ENCODE measurements at regions not wholly inside any gene's neighbourhood (a gene's known extent, or its start where the extent isn't known, plus 50 kb on each side); places are given as distances from the start of the nearest gene placed in this dataset.

- H3K4me3 Mint-ChIP-seq = no peak overlapping the region
- no peak for DNase-seq
- no peaks in the 10 kb centered on the region for H3K9me3 Mint-ChIP-seq (ENCODE audit: low read depth)
- CTCF ChIA-PET = interaction anchor here (0.9 kb wide), 1 partner anchor 36 kb away, joined by 3 read pairs; no protein-coding TSS in a partner anchor
- no peak for ATAC-seq
- no peaks in the 10 kb centered on the region for H3K36me3 Mint-ChIP-seq
- peaks cover 38% of the 10 kb centered on the region for H3K27me3 Mint-ChIP-seq
- H3K4me1 Mint-ChIP-seq = no peaks in the 10 kb centered on the region
- H3K27ac Mint-ChIP-seq = no peak overlapping the region
Measured at GRCh38 chr11:46203746-46204145, 73.7 kb upstream of the CREB3L1 start.

DNA sequence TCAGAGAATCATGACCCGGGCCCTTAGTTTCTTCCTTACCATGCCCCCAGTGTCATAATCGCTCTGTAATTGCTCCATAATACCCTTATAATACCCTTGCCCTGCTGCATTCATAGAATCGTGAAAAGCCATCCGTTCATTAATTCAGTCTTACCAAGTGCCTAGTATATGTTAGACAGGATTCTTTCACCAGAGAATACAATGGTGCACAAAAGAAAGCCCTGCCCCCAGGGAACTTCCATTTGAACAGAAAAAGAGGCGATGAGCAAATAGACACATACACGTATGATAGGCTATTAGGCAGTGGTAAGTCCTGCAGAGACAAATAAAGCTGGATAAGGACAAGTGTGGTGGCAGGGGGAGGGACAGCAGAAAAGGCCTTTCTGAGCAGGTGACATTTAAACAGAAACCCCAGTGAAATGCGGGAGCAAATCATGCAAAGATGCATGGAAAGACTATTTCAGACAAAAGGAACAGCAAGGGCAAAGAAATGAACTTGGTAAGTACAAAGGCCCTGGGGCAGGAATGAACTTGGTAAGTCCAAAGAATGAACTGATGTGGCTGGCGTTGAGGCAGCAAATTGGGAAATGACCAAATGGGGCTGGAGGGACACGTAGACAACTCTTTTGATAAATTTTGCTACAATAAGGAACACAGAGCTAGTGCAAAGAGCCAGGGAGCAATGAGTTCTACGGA, 74.6 kb upstream of the CREB3L1 start:
- no peak overlapping the region for H3K27ac Mint-ChIP-seq
- H3K9me3 Mint-ChIP-seq (ENCODE audit: low read depth) = no peaks in the 10 kb centered on the region
- CTCF ChIA-PET = interaction anchor here (0.9 kb wide), 1 partner anchor 37 kb away, joined by 3 read pairs; no protein-coding TSS in a partner anchor
- H3K4me1 Mint-ChIP-seq = no peaks in the 10 kb centered on the region
- no peaks in the 10 kb centered on the region for H3K36me3 Mint-ChIP-seq
- no peak for DNase-seq
- peaks cover 45% of the 10 kb centered on the region for H3K27me3 Mint-ChIP-seq
- no peak for ATAC-seq
- no peak overlapping the region for H3K4me3 Mint-ChIP-seq

GRCh38 chr11:46202149-46202548, 75.3 kb upstream of the CREB3L1 start:
- peaks cover 45% of the 10 kb centered on the region for H3K27me3 Mint-ChIP-seq
- no peak for ATAC-seq

GRCh38 chr11:46200537-46201281, 76.8 kb upstream of the CREB3L1 start:
- H3K27ac Mint-ChIP-seq = no peak overlapping the region
- ATAC-seq (no peak), DNase-seq (no peak)
- H3K4me1 Mint-ChIP-seq = no peaks in the 10 kb centered on the region
- no peaks in the 10 kb centered on the region for H3K9me3 Mint-ChIP-seq (ENCODE audit: low read depth)
- H3K4me3 Mint-ChIP-seq = no peak overlapping the region
- no peaks in the 10 kb centered on the region for H3K36me3 Mint-ChIP-seq
- H3K27me3 Mint-ChIP-seq = peaks cover 54% of the 10 kb centered on the region
- CTCF ChIA-PET = no interaction called here

More at GRCh38 chr11:46202149-46202548, 75.3 kb upstream of the CREB3L1 start:
- H3K36me3 Mint-ChIP-seq = no peaks in the 10 kb centered on the region
- H3K9me3 Mint-ChIP-seq (ENCODE audit: low read depth) = no peaks in the 10 kb centered on the region
- no peaks in the 10 kb centered on the region for H3K4me1 Mint-ChIP-seq
- CTCF ChIA-PET = no interaction called here
- H3K4me3 Mint-ChIP-seq = no peak overlapping the region
- no peak overlapping the region for H3K27ac Mint-ChIP-seq
- DNase-seq = no peak

GRCh38 chr11:46198245-46199240, 77.3 kb upstream of the PHF21A start:
- Mint-ChIP-seq H3K9me3 (ENCODE audit: low read depth) (no peaks in the 10 kb centered on the region), H3K36me3 (no peaks in the 10 kb centered on the region), H3K4me3 (no peak overlapping the region), H3K27ac (no peak overlapping the region), H3K27me3 (peaks cover 42% of the 10 kb centered on the region), H3K4me1 (no peaks in the 10 kb centered on the region)
- CTCF ChIA-PET = interaction anchor here (1.1 kb wide), 1 partner anchor 41 kb away, joined by 3 read pairs; no protein-coding TSS in a partner anchor
- ATAC-seq (no peak), DNase-seq (no peak)

- Mint-ChIP-seq H3K9me3 (ENCODE audit: low read depth) (no peaks in the 10 kb centered on the region), H3K4me3 (no peak overlapping the region), H3K36me3 (no peaks in the 10 kb centered on the region), H3K27me3 (peaks cover 36% of the 10 kb centered on the region), H3K27ac (no peak overlapping the region), H3K4me1 (no peaks in the 10 kb centered on the region)
- DNase-seq = no peak
- CTCF ChIA-PET = no interaction called here
- ATAC-seq = no peak
Measured at GRCh38 chr11:46197421-46197820, 76.2 kb upstream of the PHF21A start.

GRCh38 chr11:46188017-46188416, 66.8 kb upstream of the PHF21A start:
- H3K9me3 Mint-ChIP-seq (ENCODE audit: low read depth) = peaks cover 2% of the 10 kb centered on the region
- CTCF ChIA-PET = interaction anchor here (0.9 kb wide), 1 partner anchor 11 kb away, joined by 3 read pairs; no protein-coding TSS in a partner anchor
- H3K27me3 Mint-ChIP-seq = peaks cover 54% of the 10 kb centered on the region
- H3K36me3 Mint-ChIP-seq = no peaks in the 10 kb centered on the region
- H3K4me3 Mint-ChIP-seq = no peak overlapping the region
- no peak for ATAC-seq
- H3K4me1 Mint-ChIP-seq = no peaks in the 10 kb centered on the region
- no peak for DNase-seq
- no peak overlapping the region for H3K27ac Mint-ChIP-seq

DNA sequence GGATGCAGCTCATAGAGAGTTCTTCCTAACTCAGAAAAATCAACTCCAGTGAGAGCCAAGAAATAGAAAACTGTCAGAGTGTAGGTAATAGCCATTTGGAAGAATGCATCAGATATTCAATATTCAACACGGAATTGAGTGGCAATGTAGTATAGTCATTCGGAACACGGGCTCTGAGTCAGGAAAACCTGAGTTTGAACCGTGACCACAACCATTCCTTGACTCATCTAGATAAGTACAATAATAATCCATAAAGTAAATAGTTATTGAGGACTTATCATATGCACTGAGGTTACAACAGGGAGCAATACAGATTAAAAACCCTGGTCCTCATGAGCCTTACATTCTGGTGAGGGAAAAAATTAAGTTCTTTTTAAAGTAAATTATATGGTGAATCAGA, 62.6 kb upstream of the PHF21A start:
- Mint-ChIP-seq H3K27me3 (peaks cover 59% of the 10 kb centered on the region), H3K4me3 (no peak overlapping the region)
- ATAC-seq = no peak

DNA sequence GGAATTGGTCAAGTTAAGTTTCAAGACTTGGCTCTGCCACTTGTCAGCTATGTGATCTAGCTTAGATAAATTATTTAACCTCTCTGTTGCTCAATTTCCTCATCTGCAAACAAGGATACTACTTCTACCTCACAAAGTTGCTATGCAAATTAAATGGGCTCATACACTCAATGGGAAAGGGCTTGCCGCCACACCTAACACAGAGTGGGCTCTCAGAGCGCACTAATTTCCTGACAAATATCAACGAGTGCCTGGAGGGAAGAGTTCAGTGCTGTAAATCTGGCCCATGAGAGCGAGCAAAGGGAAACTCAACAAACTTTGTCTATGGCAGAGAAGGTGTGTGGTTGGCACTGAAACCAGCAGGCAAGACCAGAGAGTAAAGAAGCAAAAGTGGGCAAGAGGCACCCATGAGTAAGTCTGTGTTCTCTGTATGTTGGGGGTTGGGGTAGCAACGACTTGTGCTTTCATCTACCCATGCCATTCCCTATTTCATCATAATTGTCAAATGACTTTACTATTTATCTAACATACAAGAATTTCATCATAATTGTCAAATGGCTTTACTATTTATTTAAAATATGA, 60.7 kb upstream of the PHF21A start:
- Mint-ChIP-seq H3K4me3 (no peak overlapping the region), H3K27me3 (peaks cover 54% of the 10 kb centered on the region), H3K36me3 (no peaks in the 10 kb centered on the region), H3K27ac (no peak overlapping the region), H3K9me3 (ENCODE audit: low read depth) (no peaks in the 10 kb centered on the region), H3K4me1 (no peaks in the 10 kb centered on the region)
- CTCF ChIA-PET = no interaction called here
- DNase-seq (no peak), ATAC-seq (no peak)

More for the DNA sequence above, 62.6 kb upstream of the PHF21A start:
- H3K36me3 Mint-ChIP-seq = no peaks in the 10 kb centered on the region
- no peaks in the 10 kb centered on the region for H3K9me3 Mint-ChIP-seq (ENCODE audit: low read depth)
- CTCF ChIA-PET = no interaction called here
- H3K27ac Mint-ChIP-seq = no peak overlapping the region
- no peaks in the 10 kb centered on the region for H3K4me1 Mint-ChIP-seq
- DNase-seq = no peak

GRCh38 chr11:46181387-46181786, 60.1 kb upstream of the PHF21A start:
- no peak for DNase-seq
- CTCF ChIA-PET = no interaction called here
- H3K4me1 Mint-ChIP-seq = no peaks in the 10 kb centered on the region
- peaks cover 51% of the 10 kb centered on the region for H3K27me3 Mint-ChIP-seq
- H3K4me3 Mint-ChIP-seq = no peak overlapping the region
- H3K36me3 Mint-ChIP-seq = no peaks in the 10 kb centered on the region
- no peak overlapping the region for H3K27ac Mint-ChIP-seq
- H3K9me3 Mint-ChIP-seq (ENCODE audit: low read depth) = no peaks in the 10 kb centered on the region
- ATAC-seq = no peak

GRCh38 chr11:46180736-46181135, 59.5 kb upstream of the PHF21A start:
- Mint-ChIP-seq H3K4me1 (no peaks in the 10 kb centered on the region), H3K27ac (no peak overlapping the region), H3K9me3 (ENCODE audit: low read depth) (no peaks in the 10 kb centered on the region), H3K27me3 (peaks cover 53% of the 10 kb centered on the region), H3K4me3 (no peak overlapping the region), H3K36me3 (no peaks in the 10 kb centered on the region)
- no peak for DNase-seq
- CTCF ChIA-PET = no interaction called here
- ATAC-seq = no peak

GRCh38 chr11:46178513-46178912, 57.3 kb upstream of the PHF21A start:
- no peak for DNase-seq
- Mint-ChIP-seq H3K4me3 (no peak overlapping the region), H3K9me3 (ENCODE audit: low read depth) (no peaks in the 10 kb centered on the region), H3K27me3 (peaks cover 35% of the 10 kb centered on the region), H3K27ac (no peak overlapping the region), H3K36me3 (no peaks in the 10 kb centered on the region), H3K4me1 (no peaks in the 10 kb centered on the region)
- CTCF ChIA-PET = no interaction called here
- ATAC-seq = no peak

DNA sequence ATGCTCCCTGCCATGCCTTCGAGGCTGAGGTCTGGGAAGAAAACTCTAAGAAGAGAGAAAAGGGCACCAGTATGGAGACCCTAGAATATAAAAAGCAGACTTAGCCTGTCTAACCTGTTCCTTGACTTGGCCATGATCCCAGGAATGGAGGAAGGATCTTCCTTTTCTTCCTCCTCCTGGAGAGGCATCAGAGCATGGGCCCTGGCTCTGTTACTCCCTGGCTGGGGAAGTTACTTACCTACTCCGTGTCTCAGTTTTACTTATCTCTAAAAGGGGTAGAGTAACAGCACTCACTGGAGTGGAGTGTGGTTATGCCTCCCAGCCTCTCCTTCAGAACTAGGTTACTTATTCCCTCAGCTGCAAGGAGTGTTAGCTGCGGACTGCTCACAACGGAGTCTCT, 55.2 kb upstream of the PHF21A start:
- DNase-seq (no peak), ATAC-seq (no peak)
- Mint-ChIP-seq H3K4me1 (no peaks in the 10 kb centered on the region), H3K4me3 (no peak overlapping the region), H3K27me3 (peaks cover 26% of the 10 kb centered on the region), H3K9me3 (ENCODE audit: low read depth) (no peaks in the 10 kb centered on the region), H3K36me3 (no peaks in the 10 kb centered on the region), H3K27ac (no peak overlapping the region)
- CTCF ChIA-PET = no interaction called here

All from activated CD8-positive, alpha-beta memory T cell treated with anti-CD3 and anti-CD28 coated beads, Interleukin-2, amount 10 ng/mL, durations not matched to agents 7 days and 5 days (primary cell).